ENCODE measurements at regions not wholly inside any gene's neighbourhood (a gene's known extent, or its start where the extent isn't known, plus 50 kb on each side); places are given as distances from the start of the nearest gene placed in this dataset.
"Not testable (repeated sequence)": the region's sequence is repeated elsewhere in the genome, so short reads cannot be mapped to it uniquely, and the experiment has no call there.

DNA sequence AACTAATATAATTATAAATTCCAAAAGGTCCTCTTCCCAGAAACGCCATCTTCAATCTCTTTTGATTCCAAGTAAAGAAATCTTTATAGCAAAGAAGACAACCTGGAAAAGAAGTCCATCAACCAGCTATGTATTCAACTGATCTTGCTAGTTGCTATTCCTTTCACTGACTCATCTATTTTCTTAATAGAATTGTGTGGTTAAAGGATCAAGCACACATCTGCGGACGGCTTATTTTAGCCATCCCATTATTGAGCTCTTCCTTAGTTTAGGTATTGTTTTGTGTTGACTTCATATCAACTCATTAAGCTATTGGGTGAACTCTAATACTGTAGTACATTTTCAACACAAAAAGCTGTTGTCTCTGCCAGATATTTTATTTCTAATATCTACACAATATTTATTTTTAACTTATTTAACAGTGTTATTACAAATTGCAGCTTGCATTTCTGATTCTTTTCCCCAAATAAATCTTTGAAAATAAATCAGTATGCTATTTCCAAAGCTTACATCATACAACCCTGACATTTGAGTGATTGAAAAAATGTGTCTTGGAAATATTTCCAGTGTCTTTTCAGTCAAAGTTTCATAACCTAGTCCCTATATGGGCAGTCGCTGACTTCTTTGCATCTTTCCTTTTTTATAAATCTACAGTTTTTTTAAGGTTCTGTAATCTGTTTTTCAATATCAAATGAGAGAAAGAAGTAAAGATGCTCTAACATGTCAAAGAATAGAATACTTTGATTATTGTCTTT is 158.8 kb upstream of the SPRY2 start:
- DNase-seq: no peak

DNA sequence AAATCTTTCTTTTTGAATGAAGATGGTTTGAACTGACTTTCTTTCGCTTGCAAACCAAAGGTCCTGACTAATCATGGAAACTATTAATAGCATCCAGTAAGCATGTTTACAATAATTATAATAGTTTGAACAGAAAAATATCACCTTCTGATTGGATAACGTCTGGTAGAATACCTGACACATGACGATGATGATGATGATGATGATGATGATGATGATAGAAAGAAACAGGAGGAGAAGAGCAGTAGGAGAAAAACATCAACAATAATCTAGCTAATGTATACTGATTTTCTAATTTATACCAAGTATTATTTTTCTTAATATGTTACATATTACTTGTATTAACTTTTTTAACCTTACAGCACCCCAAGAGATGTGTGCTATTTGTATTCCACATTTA is 157.5 kb upstream of the SPRY2 start:
- DNase-seq: no peak

DNA sequence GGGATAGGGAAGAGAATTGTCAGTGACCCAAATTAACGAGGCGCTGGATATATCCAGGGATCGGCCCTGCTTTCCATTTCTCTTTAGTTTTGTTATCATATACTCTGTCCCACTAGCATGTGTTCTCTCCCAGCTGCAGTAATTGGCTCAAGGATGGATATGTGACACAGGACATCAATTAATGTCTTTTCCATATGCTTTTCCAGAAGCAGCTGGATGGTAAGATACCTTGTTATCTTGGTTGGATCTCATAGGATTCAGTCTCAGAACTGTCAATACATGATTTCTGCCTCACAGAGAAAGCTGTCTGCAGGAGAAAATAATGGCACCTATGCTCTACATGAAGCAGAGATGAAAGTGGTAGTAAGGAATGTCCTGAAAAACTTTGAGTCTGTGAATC is 157.1 kb upstream of the SPRY2 start:
- DNase-seq: no peak

DNA sequence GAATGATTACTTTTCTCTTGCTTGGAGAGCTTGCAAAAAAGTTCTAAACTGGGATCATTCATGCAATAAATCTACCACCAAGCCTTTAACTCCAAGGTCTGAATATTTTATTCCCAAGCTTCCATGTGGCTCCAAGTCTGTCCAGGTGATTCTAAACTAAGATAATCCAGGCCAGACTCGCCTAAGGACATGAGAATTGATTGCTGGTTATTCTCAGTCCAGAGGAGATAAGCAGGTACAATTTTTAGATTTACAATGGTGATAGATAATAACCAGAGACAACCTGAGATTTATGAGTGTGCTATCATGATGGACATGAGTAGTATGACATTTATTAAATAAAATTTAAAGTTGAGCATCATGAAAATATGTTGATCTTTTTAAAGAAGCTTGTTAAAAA is 156.5 kb upstream of the SPRY2 start:
- no peak for DNase-seq

DNA sequence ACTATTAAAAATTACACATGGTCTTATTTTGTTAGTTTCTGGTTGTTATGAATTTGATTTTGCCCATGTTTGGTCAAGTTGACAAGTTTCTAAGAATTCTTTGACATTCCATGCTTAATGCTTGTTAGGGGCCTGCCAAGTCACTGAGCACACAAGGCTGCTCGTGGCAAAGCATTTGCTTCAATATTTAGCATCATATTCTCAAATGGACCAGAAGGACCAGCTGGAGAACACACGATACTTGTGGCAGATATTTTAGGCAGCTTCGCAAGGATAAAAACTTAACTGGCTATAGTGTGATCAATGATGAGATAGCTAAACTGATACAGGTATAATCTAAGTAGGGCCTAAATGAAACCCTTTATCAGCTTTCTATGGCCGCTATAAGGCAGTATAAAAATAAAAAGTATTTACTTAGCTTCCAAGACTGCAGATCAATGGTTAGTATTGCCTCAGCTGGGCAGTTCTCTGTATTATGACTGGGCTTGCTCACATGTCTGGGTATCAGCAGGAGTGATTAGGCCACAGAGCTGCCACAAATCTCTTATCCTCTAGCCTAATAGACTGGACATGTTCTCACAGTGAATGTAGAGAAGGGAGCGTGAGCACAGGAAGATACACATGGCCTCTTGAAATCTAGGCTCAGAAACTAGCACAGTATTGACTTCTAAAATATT is 155.9 kb upstream of the SPRY2 start:
- no peak for DNase-seq

DNA sequence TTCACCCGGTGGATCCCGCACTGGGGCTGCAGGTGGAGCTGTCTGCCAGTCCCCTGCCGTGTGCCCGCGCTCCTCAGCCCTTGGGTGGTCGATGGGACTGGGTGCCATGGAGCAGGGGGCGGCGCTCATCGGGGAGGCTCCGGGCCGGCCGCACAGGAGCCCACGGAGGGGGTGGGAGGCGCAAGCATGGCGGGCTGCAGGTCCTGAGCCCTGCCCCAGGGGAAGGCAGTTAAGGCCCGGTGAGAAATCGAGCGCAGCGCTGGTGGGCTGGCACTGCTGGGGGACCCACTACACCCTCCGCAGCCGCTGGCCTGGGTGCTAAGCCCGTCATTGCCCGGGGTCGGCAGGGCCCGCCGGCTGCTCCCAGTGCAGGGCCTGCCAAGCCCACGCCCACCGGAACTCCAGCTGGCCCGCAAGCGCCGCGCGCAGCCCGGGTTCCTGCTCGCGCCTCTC is 149.6 kb upstream of the SPRY2 start:
- DNase-seq: not testable (repeated sequence)

DNA sequence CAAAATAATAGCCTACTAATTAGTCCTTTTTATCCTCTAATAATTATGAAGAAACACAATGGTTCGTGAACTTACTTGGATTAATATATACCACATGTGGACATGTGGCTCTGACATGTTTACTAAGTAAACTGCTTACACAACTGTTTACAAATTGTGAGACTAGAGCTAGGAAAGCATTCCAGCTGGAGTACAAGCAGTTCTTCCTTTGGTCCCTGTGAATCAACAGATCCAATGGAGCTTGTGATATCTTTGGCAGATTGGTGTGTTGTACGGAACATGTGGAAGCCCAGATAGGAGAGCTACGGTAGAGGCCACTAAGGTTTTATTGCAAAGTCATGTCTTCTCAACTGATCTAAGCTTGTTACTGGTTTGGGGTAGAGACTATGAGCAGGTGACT is 145.5 kb upstream of the SPRY2 start:
- no peak for DNase-seq

DNA sequence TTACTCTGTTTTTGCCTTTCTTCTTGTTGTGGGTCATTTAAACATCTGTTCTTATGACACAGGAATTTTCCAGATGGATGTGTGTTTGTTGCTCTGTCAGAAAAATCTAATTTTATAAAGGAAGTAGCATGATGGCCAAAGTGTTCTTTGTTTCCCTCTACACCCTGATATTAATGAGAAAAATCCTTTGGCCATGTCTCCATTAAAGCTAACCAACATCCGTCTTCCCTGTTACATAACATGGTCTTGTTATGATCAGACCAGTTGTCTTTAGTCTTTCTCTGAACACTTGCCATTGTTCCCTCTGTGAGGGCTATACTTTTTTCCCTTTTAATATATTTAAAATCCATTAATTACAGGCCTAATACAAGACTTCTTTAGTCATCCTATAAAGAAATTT is 142.2 kb upstream of the SPRY2 start:
- no peak for DNase-seq

DNA sequence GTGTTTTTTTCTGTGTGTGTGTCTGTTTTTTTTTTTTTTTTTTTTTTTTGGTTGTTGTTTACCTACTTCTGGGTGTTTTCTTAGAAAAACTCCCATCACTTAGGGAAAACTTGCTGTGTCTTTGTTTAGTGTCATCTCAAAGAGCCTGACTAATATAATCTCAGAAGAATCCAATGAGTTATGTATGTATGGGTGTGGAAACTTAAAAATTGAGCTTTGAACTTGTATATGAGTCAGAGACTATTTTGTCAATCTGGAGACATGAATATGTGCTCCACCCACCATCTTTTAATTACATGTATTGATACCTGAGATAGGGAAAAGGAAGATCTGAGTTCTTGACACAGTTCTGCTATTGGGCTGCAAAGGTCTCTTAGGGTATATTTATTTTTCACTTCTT is 140.7 kb upstream of the SPRY2 start:
- DNase-seq: no peak

DNA sequence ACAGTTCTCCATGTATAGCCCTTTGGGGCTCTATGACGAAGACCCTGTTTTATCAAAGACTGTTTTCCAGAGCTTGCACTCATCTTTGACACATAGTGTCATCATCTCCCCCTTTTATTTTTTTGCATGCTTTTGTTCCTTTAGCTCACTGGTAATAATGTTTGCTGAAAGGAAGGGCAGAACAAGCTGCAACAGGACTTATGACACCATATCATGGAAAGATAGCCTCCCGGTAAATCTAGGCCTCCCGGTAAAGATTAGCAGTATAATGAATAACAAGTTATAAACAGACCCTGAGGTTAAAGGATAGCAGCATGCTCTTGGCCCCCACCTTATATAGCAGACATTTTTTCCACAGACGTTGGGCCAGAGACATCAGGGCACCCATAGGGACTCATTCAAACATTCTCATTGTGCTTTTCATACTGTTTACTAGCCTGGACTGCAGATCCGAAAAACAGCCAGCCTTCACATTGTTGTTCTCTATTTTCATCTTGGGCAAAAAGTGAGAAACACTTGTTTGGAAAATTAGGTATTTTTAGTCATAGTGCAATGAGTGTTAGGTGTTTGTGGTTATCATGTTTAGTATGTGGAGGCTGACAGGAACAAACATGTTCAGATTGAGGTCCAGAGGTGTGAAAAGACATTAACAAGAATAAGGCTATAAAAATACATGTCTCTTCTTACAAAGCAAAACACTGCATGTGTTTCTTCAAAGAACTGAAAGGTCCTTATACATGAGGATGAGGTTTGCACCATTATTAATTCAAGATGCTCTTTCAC is 136.9 kb upstream of the SPRY2 start:
- no peak for DNase-seq

DNA sequence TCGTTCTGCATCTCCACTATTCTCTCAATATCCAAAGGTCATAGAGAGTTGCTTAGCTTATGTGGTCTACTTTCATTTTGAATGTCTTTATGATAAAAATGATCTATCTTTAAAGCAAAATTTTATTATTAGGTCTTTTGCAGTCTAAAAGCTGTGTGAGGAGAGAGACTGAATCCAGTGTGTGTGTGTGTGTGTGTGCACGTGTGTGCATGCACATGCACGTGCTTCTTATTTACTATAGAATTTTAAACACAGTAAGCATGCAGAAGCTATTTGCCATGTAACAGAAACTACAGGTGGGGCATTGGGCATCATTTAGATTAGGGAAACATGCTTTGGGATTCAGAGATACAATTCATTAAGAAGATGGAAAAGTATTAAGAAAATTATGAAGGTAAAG is 136.0 kb upstream of the SPRY2 start:
- no peak for DNase-seq

DNA sequence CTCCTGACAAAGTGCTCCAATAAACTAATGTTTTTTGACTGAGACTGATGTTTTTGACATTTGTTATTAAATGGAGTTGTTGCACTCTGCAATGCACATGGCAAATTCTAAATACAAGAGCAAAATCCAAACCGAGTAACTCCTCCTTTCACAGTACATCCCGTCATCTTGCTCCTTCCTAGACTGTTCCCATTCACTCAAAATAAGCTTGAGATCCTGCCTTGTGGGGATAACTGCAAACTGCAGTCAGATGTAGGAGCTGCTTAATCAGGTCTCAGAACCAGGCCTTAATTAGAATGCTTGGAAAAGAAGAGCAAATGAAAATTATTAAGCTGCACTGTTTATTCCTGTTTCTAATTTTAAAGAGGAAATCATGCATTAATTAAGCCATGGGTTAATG is 134.8 kb upstream of the SPRY2 start:
- DNase-seq: no peak

DNA sequence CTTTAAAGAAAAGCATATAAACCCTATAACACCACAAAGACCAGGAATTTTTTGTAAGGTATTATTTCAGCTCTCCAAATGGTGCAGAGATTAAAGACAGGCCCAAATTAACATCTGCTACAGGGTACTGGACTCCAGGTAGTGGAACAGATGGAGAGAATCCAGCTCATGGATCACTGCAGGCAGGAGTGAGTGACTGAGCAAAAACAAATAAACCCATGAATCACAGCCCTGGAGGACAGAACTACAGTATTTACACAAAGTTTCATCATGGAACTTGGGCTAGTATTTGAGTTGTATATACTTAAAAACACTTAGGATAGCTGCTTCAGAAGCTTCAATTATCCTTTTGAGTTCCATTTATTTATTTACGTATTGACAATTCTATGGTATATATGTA is 132.8 kb upstream of the SPRY2 start:
- DNase-seq: no peak

DNA sequence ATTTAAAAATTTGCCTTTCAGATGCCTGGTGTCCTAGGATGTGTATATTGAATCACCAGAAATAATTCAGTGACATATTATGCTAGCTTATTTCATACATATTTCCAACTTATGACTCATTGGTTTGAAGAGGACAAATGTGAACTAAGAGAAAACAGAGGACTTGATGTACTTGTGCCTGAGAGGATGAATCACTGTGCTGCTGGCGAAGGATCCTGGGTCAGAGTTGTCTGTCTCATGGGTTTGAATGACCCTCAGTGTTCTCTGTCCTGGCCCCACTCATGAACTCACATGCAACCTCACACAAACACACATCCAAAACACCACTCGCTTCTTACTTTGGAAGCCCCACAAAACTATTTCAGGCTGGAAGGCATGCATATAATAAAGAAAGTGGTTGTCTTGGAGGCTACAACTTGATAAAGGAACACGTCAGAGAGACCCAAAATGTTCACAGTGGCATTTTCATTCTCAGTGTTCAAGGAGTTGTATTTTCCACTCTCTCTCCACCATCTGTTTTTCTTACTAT is 129.0 kb upstream of the SPRY2 start:
- no peak for DNase-seq

DNA sequence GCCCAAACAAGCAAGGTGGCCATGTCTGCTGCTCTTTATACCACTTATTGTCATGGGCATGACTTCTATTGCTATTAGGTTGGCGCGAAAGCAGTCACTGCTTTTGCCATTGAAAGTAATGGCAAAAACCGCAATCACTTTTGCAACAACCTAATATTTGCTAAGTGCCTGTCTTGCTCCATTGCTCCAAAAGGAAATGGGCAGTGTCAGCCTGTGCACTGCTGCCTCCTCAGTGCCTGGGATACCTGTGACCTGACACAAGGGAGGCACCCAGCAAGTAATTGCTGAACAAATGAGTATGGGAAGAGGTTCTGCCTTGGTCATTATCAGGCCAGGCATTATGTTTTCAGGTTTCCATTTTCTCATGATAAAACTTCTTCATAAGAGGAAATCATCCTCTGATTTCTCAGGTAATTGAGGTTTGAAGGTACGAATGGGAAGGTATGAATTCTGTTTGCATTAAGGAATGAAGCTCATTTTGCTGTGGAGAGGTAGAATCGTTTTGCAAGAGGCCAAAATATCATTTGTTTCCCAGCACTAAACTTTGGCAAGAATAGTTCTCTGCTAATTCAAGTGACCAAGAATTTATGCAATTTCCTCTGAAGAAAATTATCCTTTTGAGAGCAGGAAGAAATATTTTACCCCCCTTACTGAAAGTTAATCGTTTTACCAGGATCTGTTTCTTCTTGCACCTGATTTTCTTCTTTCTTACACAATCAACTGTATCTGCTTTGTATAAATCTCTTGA is 128.4 kb upstream of the SPRY2 start:
- no peak for DNase-seq

DNA sequence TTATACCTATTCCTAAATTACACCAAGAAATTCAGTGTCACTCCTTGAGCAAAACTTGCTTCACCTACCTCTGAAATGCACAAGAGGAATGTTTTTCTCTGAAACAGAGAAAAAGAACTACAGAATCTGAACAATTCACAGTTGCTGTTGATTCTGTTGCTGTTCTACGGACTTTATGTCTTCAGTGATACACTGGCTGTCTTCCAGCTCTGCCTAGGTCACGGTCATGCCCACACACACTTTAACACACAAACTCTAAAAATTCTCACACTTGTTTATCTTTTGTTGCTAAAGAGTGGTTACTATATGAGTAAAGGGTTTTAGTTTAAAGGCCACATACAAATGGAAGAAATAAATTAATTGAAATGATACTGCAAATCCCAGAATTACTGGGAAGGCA is 124.4 kb upstream of the SPRY2 start:
- DNase-seq: no peak

DNA sequence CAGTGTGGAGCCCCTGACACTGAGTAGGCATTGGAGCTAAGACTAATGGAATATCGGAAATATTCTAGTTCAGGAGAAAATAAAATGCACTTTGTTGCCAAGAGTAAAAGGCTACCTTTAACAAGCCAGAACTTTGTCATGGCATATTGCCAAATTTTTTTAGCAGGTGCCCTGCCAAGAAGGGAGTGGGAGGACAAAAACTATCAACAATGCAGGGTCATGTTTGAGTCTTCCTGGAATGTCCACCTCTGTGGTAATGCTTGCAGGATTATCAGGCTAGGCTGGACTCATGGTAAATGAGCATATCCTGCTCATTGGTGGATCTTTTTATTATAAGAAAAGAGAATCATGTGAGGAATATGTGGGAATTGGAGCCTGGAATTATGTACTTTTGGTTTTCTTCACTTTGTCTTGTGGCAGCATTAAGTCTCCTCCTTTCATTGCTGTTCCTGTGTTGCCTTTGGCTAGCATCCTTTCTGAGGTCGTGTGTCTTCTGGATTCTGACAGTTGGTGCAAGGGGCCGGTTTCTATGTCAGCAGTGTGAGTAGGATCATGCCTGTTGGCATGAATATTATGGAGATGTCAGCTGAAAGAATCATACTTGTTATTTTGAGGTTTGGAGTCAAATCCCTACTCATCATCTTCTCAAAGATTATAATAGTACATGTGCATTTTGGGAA is 122.9 kb upstream of the SPRY2 start:
- DNase-seq: no peak

DNA sequence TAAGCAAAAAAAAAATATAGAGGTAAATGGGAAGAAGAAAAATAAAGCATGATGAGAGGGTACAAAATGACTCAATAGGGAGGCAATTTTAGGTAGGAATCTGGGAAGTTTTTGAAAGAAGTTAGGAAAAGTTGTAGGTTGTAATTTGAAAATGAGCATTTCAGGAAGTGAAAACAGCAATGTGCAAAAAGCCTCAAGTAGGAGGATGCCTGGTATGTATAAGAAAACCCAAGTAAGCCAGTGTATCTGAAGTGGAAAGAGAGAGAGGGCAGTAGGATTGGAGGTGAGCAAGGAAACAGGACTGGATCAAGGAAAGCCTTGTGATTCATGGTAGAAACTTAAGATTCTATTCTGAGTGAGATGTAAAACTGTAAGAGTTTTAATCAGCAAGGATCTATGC is 121.6 kb upstream of the SPRY2 start:
- DNase-seq: no peak

DNA sequence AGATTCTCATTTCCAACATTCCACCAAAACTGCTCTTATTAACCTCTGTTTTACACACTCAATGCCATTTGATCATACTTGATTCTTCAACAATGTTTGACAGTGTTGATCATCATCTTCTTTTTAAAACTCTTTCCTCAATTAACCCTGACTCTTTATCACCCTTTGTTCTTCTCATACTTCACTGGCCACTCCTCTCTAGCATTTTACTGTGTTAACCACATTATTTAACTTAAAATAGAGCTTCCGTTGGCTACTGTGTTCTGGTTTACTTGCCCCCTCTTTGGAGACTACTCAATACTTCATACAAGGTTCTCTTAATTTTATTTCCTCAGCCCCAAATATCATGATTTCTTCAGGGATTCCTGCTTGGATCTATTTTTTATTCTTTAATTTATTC is 121.1 kb upstream of the SPRY2 start:
- DNase-seq: no peak

DNA sequence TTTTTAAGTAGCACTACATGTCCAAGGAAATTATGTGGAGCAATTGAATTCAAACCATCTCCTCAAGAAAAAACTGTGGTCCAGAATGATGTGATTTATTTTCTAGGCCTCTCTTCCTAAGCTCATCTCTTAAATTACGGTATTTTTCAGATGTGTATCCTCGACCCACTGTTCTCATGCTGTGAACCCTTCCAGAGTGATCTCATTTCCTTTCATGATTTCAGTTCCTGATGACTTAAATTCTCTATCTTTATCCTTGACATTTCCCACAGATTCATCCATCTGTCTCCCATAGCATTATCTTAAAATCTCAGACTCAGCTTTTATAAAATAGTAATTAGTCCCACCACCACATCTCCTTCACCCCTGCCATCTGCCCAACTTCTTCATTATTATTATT is 117.6 kb upstream of the SPRY2 start:
- DNase-seq: no peak

DNA sequence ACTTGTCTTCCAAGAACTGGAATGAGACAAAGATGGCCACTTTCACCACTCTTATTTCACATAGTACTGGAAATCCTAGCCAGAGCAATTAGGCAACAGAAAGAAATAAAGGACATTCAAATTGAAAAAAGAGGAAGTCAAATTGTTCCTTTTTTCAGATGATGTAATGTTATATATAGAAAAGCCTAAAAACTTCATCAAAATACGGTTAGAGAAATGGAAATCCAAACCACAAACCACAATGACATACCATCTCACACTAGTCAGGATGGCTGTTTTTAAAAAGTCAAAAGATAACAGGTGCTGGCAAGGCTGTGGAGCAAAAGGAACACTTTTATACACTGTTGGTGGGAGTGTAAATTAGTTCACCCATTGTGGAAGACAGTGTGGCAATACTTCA is 113.3 kb upstream of the SPRY2 start:
- DNase-seq: no peak

DNA sequence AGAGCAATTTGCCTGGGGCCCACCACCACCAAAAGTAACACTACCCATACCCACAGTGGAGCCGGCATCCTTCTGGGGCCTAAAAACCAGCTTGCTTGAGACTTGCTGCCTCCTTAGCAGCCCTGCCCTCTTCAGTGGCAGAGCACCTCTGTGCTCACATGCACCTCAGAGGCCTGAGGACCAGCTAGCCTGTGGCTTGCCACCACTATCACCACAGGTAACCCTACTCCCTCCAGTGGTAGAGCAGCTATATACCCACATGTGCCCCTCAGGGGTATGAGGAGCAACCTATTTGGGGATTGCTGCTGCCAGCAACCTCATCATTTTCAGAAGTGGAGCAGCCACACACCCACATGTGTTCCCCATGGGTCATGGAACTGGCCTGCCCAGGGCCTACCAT is 111.4 kb upstream of the SPRY2 start:
- DNase-seq: no peak
